ENCODE measurements at regions not wholly inside any gene's neighbourhood (a gene's known extent, or its start where the extent isn't known, plus 50 kb on each side); places are given as distances from the start of the nearest gene placed in this dataset.

- DNase-seq: no peak
- TF ChIP-seq RXRA (IDR thresholded peaks at IDR 0.05; ENCODE audit: borderline replicate concordance, low read depth) (no peak), ELF1 (IDR thresholded peaks at IDR 0.05) (no peak), MEF2A (IDR thresholded peaks at IDR 0.05; ENCODE audit: borderline replicate concordance, low read depth) (no peak), FOXJ3 (CRISPR knock-in tag; IDR thresholded peaks at IDR 0.05) (no peak), RCOR1 (IDR thresholded peaks at IDR 0.05; ENCODE audit: low read length) (no peak), MAX (IDR thresholded peaks at IDR 0.05; ENCODE audit: low read depth) (no peak), TEAD4 (IDR thresholded peaks at IDR 0.05; ENCODE audit: borderline replicate concordance, insufficient read depth) (no peak), GABPA (IDR thresholded peaks at IDR 0.05; ENCODE audit: low read depth) (no peak), ZBTB33 (IDR thresholded peaks at IDR 0.05; ENCODE audit: borderline replicate concordance, low read depth) (no peak), POLR2AphosphoS5 (IDR thresholded peaks at IDR 0.05; ENCODE audit: low read depth, low read length) (no peak)
- Histone ChIP-seq H3K9ac (no peak overlapping the region), H3F3A (replicated peaks; ENCODE audit: insufficient read depth) (no peaks in the 10 kb centered on the region), H3K36me3 (replicated peaks in 1 of 2; ENCODE audit: control insufficient read depth in 1 of 2, insufficient read depth in 2 of 2, low read length in 1 of 2) (no peaks in the 10 kb centered on the region), H3K4me3 (ENCODE audit: low read depth in 2 of 2, low read length in 1 of 2) (no peak overlapping the region), H3K27ac (ENCODE audit: low read depth in 2 of 2, low read length in 1 of 2) (no peak overlapping the region), H3K4me1 (ENCODE audit: control insufficient read depth in 1 of 2, insufficient read depth in 2 of 2, low read depth in 1 of 2, low read length in 1 of 2) (no peaks in the 10 kb centered on the region), H3K9me3 (no peaks in the 10 kb centered on the region), H4K20me1 (ENCODE audit: insufficient read depth) (no peaks in the 10 kb centered on the region), H3K4me2 (no peak overlapping the region), H2AFZ (ENCODE audit: low read depth) (no peak overlapping the region), H3K27me3 (ENCODE audit: insufficient read depth) (no peaks in the 10 kb centered on the region; the same call in 1 of the 2 replicates), H3K9me2 (no peaks in the 10 kb centered on the region), H3K79me2 (ENCODE audit: insufficient read depth) (no peaks in the 10 kb centered on the region)
- CTCF ChIA-PET: interaction anchor here (2.2 kb wide), 1 partner anchor 8 kb away, joined by 14 read pairs; no protein-coding TSS in a partner anchor
- POLR2A ChIA-PET: no interaction called here
- 2% methylated on average over 2 of the region's 2 CpGs for WGBS (ENCODE audit: low lambda C conversion rate)
Measured at GRCh38 chr5:128682669-128683068, 144.6 kb upstream of the FBN2 start.

GRCh38 chr5:128684961-128685360, 146.9 kb upstream of the FBN2 start:
- POLR2A ChIA-PET: no interaction called here
- Histone ChIP-seq H3K79me2 (ENCODE audit: insufficient read depth) (no peaks in the 10 kb centered on the region), H4K20me1 (ENCODE audit: insufficient read depth) (no peaks in the 10 kb centered on the region), H3K9ac (no peak overlapping the region), H3K4me3 (ENCODE audit: low read depth in 2 of 2, low read length in 1 of 2) (no peak overlapping the region), H3K27me3 (ENCODE audit: insufficient read depth) (no peaks in the 10 kb centered on the region), H3K36me3 (replicated peaks in 1 of 2; ENCODE audit: control insufficient read depth in 1 of 2, insufficient read depth in 2 of 2, low read length in 1 of 2) (no peaks in the 10 kb centered on the region), H3F3A (replicated peaks; ENCODE audit: insufficient read depth) (no peaks in the 10 kb centered on the region), H3K9me2 (peaks cover 6% of the 10 kb centered on the region; the same call in 1 of the 2 replicates), H3K9me3 (no peaks in the 10 kb centered on the region), H3K4me2 (no peak overlapping the region), H3K27ac (ENCODE audit: low read depth in 2 of 2, low read length in 1 of 2) (no peak overlapping the region), H2AFZ (ENCODE audit: low read depth) (no peak overlapping the region), H3K4me1 (ENCODE audit: control insufficient read depth in 1 of 2, insufficient read depth in 2 of 2, low read depth in 1 of 2, low read length in 1 of 2) (no peaks in the 10 kb centered on the region)
- TF ChIP-seq FOXM1 (IDR thresholded peaks at IDR 0.05; ENCODE audit: low read depth) (no peak), EP300 (IDR thresholded peaks at IDR 0.05; ENCODE audit: borderline replicate concordance in 1 of 2, low read depth in 1 of 2, low read length in 1 of 2) (no peak), FOSL2 (IDR thresholded peaks at IDR 0.05; ENCODE audit: borderline replicate concordance, low read depth) (no peak), ELF1 (IDR thresholded peaks at IDR 0.05) (no peak), CHD2 (IDR thresholded peaks at IDR 0.05; ENCODE audit: low read length, partially characterized antibody) (no peak), FOXJ3 (CRISPR knock-in tag; IDR thresholded peaks at IDR 0.05) (no peak), TCF12 (IDR thresholded peaks at IDR 0.05) (no peak), MEF2A (IDR thresholded peaks at IDR 0.05; ENCODE audit: borderline replicate concordance, low read depth) (no peak), JUND (IDR thresholded peaks at IDR 0.05) (no peak)
- CTCF ChIA-PET: no interaction called here
- WGBS (ENCODE audit: low lambda C conversion rate): 0% methylated on average over 1 of the region's 1 CpG
- DNase-seq: no peak
